DMS153 treated with DMSO at 0.1 percent for 48 hours (cell line): ENCODE measurements at regions not wholly inside any gene's neighbourhood (a gene's known extent, or its start where the extent isn't known, plus 50 kb on each side); places are given as distances from the start of the nearest gene placed in this dataset.

Experiments
- DNase-seq: peaks from one replicate; lab custom pipeline; 2025; ENCODE audit not compliant: unreplicated experiment; lab: John Stamatoyannopoulos, UW

- DNase-seq: no peak
Measured at GRCh38 chr11:105334025-105334714, 194.6 kb upstream of the CARD18 start.

- no peak for DNase-seq
Measured at GRCh38 chr11:105333153-105333552, 193.6 kb upstream of the CARD18 start.

GRCh38 chr11:105332171-105332570 is 192.6 kb upstream of the CARD18 start:
- no peak for DNase-seq

- DNase-seq: no peak
Measured at GRCh38 chr11:105328061-105328460, 188.5 kb upstream of the CARD18 start.

- DNase-seq: no peak
Measured at GRCh38 chr11:105324156-105324555, 184.6 kb upstream of the CARD18 start.

- no peak for DNase-seq
Measured at GRCh38 chr11:105321696-105322095, 182.1 kb upstream of the CARD18 start.

- peak; percentile 41 for DNase-seq
Measured at GRCh38 chr11:105315287-105315686, 175.7 kb upstream of the CARD18 start.

GRCh38 chr11:105312266-105312665 is 172.7 kb upstream of the CARD18 start:
- DNase-seq: no peak

GRCh38 chr11:105298630-105299029 is 159.1 kb upstream of the CARD18 start:
- no peak for DNase-seq

GRCh38 chr11:105298174-105298573 is 158.6 kb upstream of the CARD18 start:
- no peak for DNase-seq

- no peak for DNase-seq
Measured at GRCh38 chr11:105297463-105297862, 157.9 kb upstream of the CARD18 start.

GRCh38 chr11:105296806-105297205 is 157.2 kb upstream of the CARD18 start:
- DNase-seq: no peak

GRCh38 chr11:105296386-105296785 is 156.8 kb upstream of the CARD18 start:
- no peak for DNase-seq

- no peak for DNase-seq
Measured at GRCh38 chr11:105282658-105283057, 143.1 kb upstream of the CARD18 start.

GRCh38 chr11:105274631-105275030 is 135.1 kb upstream of the CARD18 start:
- no peak for DNase-seq

GRCh38 chr11:105273660-105274280 is 134.2 kb upstream of the CARD18 start:
- no peak for DNase-seq

- no peak for DNase-seq
Measured at GRCh38 chr11:105269862-105270261, 130.3 kb upstream of the CARD18 start.

- no peak for DNase-seq
Measured at GRCh38 chr11:105268404-105269062, 129.0 kb upstream of the CARD18 start.

GRCh38 chr11:105265845-105266244 is 126.3 kb upstream of the CARD18 start:
- DNase-seq: no peak

- DNase-seq: no peak
Measured at GRCh38 chr11:105260976-105261375, 121.4 kb upstream of the CARD18 start.

- no peak for DNase-seq
Measured at GRCh38 chr11:105245781-105246315, 106.3 kb upstream of the CARD18 start.
